IMR-90 (cell line): ENCODE measurements at regions not wholly inside any gene's neighbourhood (a gene's known extent, or its start where the extent isn't known, plus 50 kb on each side); places are given as distances from the start of the nearest gene placed in this dataset.

ENCODE experiments used
- ATAC-seq: fragments of 200-7000 bp; cut with Tn5 transposase; 2 replicates; pipeline ENCODE4 v1.9.1; 2020; ENCODE audit warnings: low read depth, mild to moderate bottlenecking, moderate library complexity
- BruUV-seq: library from RNA; stranded (reverse); fragments of 400-500 nt; replicated peaks from 2 replicates; lab custom pipeline; 2021; lab: Mats Ljungman, UMichigan
- CTCF ChIA-PET: fragments of 300-600 bp; formaldehyde crosslinking; extraction: SDS; loops from one replicate; lab custom pipeline; 2021; ENCODE audit warnings: antibody characterized with exemption; lab: Yijun Ruan, JAX
- POLR2A ChIA-PET: fragments of 300-600 bp; sonication (Branson Sonifier 250); formaldehyde crosslinking; loops from one replicate; lab custom pipeline; 2022; ENCODE audit warnings: antibody characterized with exemption; ENCODE audit not compliant: unreplicated experiment; lab: Charles Lee
- DNase-seq: peaks from one replicate; pipeline ENCODE4 v3.0.0; 2013
- H2AFZ ChIP-seq: replicated peaks from 2 replicates; pipeline ENCODE3; 2013; ENCODE audit warnings: low read length, mild to moderate bottlenecking; ENCODE audit not compliant: poor library complexity
- H2AK5ac ChIP-seq: 2 replicates; pipeline ENCODE4 v1.6.1; 2013; ENCODE audit warnings: low read depth, low read length, inconsistent platforms
- H2AK9ac ChIP-seq: replicated peaks from 2 replicates; pipeline ENCODE3; 2013; ENCODE audit warnings: mild to moderate bottlenecking, low read depth, low read length, moderate library complexity; ENCODE audit not compliant: poor library complexity
- H2BK120ac ChIP-seq: 2 replicates; pipeline ENCODE4 v1.6.1; 2013; ENCODE audit warnings: low read depth, low read length, inconsistent platforms
- H2BK15ac ChIP-seq: 3 replicates; pipeline ENCODE4 v1.6.1; 2013; ENCODE audit warnings: low read depth, low read length, inconsistent platforms
- H2BK20ac ChIP-seq: 2 replicates; pipeline ENCODE4 v1.6.1; 2013; ENCODE audit warnings: low read depth, mild to moderate bottlenecking, inconsistent platforms, low read length, moderate library complexity
- H2BK5ac ChIP-seq: 2 replicates; pipeline ENCODE4 v1.6.1; 2013; ENCODE audit warnings: mild to moderate bottlenecking, low read depth, low read length, inconsistent platforms; ENCODE audit not compliant: poor library complexity, severe bottlenecking
- H3K14ac ChIP-seq: replicated peaks from 2 replicates; pipeline ENCODE4 v1.6.1; 2013; ENCODE audit warnings: low read depth, low read length, inconsistent platforms
- H3K18ac ChIP-seq: 2 replicates; pipeline ENCODE4 v1.6.1; 2013; ENCODE audit warnings: low read depth, low read length, control low read depth
- H3K23ac ChIP-seq: 2 replicates; pipeline ENCODE4 v1.6.1; 2013; ENCODE audit warnings: low read depth, low read length, inconsistent platforms
- H3K27ac ChIP-seq: 2 replicates; pipeline ENCODE4 v1.5.1; 2013; ENCODE audit warnings: mild to moderate bottlenecking, control low read depth, low read length; ENCODE audit not compliant: insufficient read depth
- H3K27me3 ChIP-seq: 2 replicates; pipeline ENCODE4 v1.6.1; 2013; ENCODE audit warnings: low read length; ENCODE audit not compliant: control insufficient read depth, insufficient read depth
- H3K36me3 ChIP-seq: 2 replicates; pipeline ENCODE4 v1.6.1; 2013; ENCODE audit warnings: low read length, mixed read lengths; ENCODE audit not compliant: control insufficient read depth, insufficient read depth
- H3K4ac ChIP-seq: 2 replicates; pipeline ENCODE4 v1.6.1; 2013; ENCODE audit warnings: low read depth, low read length, inconsistent platforms
- H3K4me1 ChIP-seq: 2 replicates; pipeline ENCODE4 v1.6.1; 2013; ENCODE audit warnings: low read length, mixed read lengths; ENCODE audit not compliant: control insufficient read depth, insufficient read depth
- H3K4me2 ChIP-seq: 2 replicates; pipeline ENCODE4 v1.6.1; 2013; ENCODE audit warnings: low read depth, mild to moderate bottlenecking, control low read depth, low read length, moderate library complexity
- H3K4me3 ChIP-seq: 2 replicates; pipeline ENCODE4 v1.5.1; 2013; ENCODE audit warnings: low read depth, mild to moderate bottlenecking, control low read depth, low read length, moderate library complexity; ENCODE audit not compliant: insufficient read depth
- H3K56ac ChIP-seq: 2 replicates; pipeline ENCODE4 v1.6.1; 2013; ENCODE audit warnings: low read length, inconsistent platforms; ENCODE audit not compliant: insufficient read depth; ENCODE audit errors: extremely low read depth
- H3K79me1 ChIP-seq, 2 experiments: 2 replicates each; pipeline ENCODE4 v1.6.1; 2013; ENCODE audit warnings: low read length in 2 of 2, inconsistent platforms in 1 of 2, low read depth in 1 of 2
- H3K9ac ChIP-seq: 2 replicates; pipeline ENCODE4 v1.6.1; 2013; ENCODE audit warnings: low read depth, low read length, control low read depth
- H3K9me1 ChIP-seq: 2 replicates; pipeline ENCODE4 v1.6.1; 2013; ENCODE audit warnings: low read length, inconsistent platforms; ENCODE audit not compliant: insufficient read depth
- H3K9me3 ChIP-seq: 2 replicates; pipeline ENCODE4 v1.6.1; 2013; ENCODE audit warnings: low read length; ENCODE audit not compliant: control insufficient read depth, insufficient read depth
- H4K20me1 ChIP-seq: 2 replicates; pipeline ENCODE4 v1.6.1; 2013; ENCODE audit warnings: low read length, inconsistent platforms; ENCODE audit not compliant: insufficient read depth
- H4K5ac ChIP-seq: 2 replicates; pipeline ENCODE4 v1.6.1; 2013; ENCODE audit warnings: mild to moderate bottlenecking, low read depth, low read length, control low read depth
- H4K8ac ChIP-seq, 2 experiments: 2 replicates each; pipeline ENCODE4 v1.6.1; 2013; ENCODE audit warnings: low read depth in 2 of 2, low read length in 2 of 2, control low read depth in 1 of 2, inconsistent platforms in 1 of 2
- H4K91ac ChIP-seq: 2 replicates; pipeline ENCODE4 v1.6.1; 2013; ENCODE audit warnings: low read depth, low read length, inconsistent platforms; ENCODE audit not compliant: insufficient read depth
- BHLHE40 ChIP-seq: fragments of 150-350 bp; IDR thresholded peaks from 2 replicates; pipeline ENCODE4 v1.6.1; 2016; ENCODE audit warnings: mild to moderate bottlenecking, low read depth, low read length
- CEBPB ChIP-seq: IDR thresholded peaks from 2 replicates; pipeline ENCODE4 v1.6.1; 2012; ENCODE audit warnings: low read depth, low read length, improper control_type of control experiment
- FOS ChIP-seq: fragments of 150-350 bp; IDR thresholded peaks from 2 replicates; pipeline ENCODE4 v1.6.1; 2016; ENCODE audit warnings: low read depth, low read length
- MXI1 ChIP-seq: IDR thresholded peaks from 2 replicates; pipeline ENCODE4 v1.6.1; 2012; ENCODE audit warnings: low read depth, mild to moderate bottlenecking, low read length, moderate library complexity, borderline replicate concordance
- NFE2L2 ChIP-seq: fragments of 150-350 bp; IDR thresholded peaks from 2 replicates; pipeline ENCODE4 v1.6.1; 2016; ENCODE audit warnings: low read depth, mild to moderate bottlenecking, low read length
- RCOR1 ChIP-seq: IDR thresholded peaks from 2 replicates; pipeline ENCODE4 v1.6.1; 2012; ENCODE audit warnings: mild to moderate bottlenecking, low read length, improper control_type of control experiment; ENCODE audit not compliant: insufficient replicate concordance
- WGBS, 2 experiments: methylation state at CpG; one replicate each; pipeline versions ENCODE4 v1.1.5 to v1.1.7; 2013; ENCODE audit warnings: missing lambda C conversion rate in 2 of 2; ENCODE audit not compliant: insufficient read length in 1 of 2; ENCODE audit errors: extremely low coverage in 2 of 2; 5-methylcytosine and 5-hydroxymethylcytosine counted together
- dilution Hi-C: fragments of 300-500 bp; cut with HindIII; formaldehyde crosslinking; loops from one replicate; pipeline ENCODE4 v1.14.3; 2018; ENCODE audit warnings: low sequenced_read_pairs; ENCODE audit not compliant: unreplicated experiment
- in situ Hi-C: fragments of 300-500 bp; cut with MboI; formaldehyde crosslinking; loops from 3 replicates; pipeline ENCODE4 v1.14.3; 2019; ENCODE audit warnings: low sequenced_read_pairs, inconsistent platforms, mixed read lengths
- intact Hi-C: fragments of 100-400 bp; cut with micrococcal nuclease; formaldehyde crosslinking; loops from 2 replicates; pipeline ENCODE4 v1.10.0; 2022

- H3K23ac ChIP-seq = no peak overlapping the region
- H2AFZ ChIP-seq = no peak overlapping the region
- intact Hi-C loops = no loop called here
- H4K91ac ChIP-seq = no peak overlapping the region
- H3K4me2 ChIP-seq = no peak overlapping the region
- no peaks in the 10 kb centered on the region for H3K9me1 ChIP-seq
- no peaks in the 10 kb centered on the region for H3K36me3 ChIP-seq
- no peak overlapping the region for H2BK20ac ChIP-seq
- no peak overlapping the region for H4K8ac ChIP-seq
- no peak overlapping the region for H2AK5ac ChIP-seq
- no peak overlapping the region for H3K4ac ChIP-seq
- no peaks in the 10 kb centered on the region for H4K20me1 ChIP-seq
- H2BK5ac ChIP-seq = no peak overlapping the region
- ATAC-seq (no peak), DNase-seq (no peak)
- H3K79me1 ChIP-seq = no peaks in the 10 kb centered on the region
- no peak overlapping the region for H3K18ac ChIP-seq
- no peak overlapping the region for H3K56ac ChIP-seq
- no peak overlapping the region for H3K9ac ChIP-seq
- no peak overlapping the region for H2BK120ac ChIP-seq
- H3K9me3 ChIP-seq = peaks cover 6% of the 10 kb centered on the region; the same call in 1 of the 2 replicates
- no peaks in the 10 kb centered on the region for H3K27me3 ChIP-seq
- no peak overlapping the region for H4K5ac ChIP-seq
- H3K4me1 ChIP-seq = no peaks in the 10 kb centered on the region
- BruUV-seq = no TSS peak
- TF ChIP-seq MXI1 (no peak), NFE2L2 (no peak), BHLHE40 (no peak), CEBPB (no peak), FOS (no peak), RCOR1 (no peak)
- ChIA-PET CTCF (no interaction called here), POLR2A (no interaction called here)
- in situ Hi-C loops = no loop called here
- H2BK15ac ChIP-seq = no peak overlapping the region
- H2AK9ac ChIP-seq = no peak overlapping the region
- WGBS, 2 experiments = 20% methylated on average over 1 of the region's 3 CpGs; no CpG with 5 or more reads in 1 of the 2 experiments
- no peak overlapping the region for H3K27ac ChIP-seq
- H3K4me3 ChIP-seq = no peak overlapping the region
- dilution Hi-C loops = no loop called here
- no peak overlapping the region for H3K14ac ChIP-seq
These were observed 67.0 kb upstream of the VCX start for GRCh38 chrX:7775987-7776386.
